ENCODE measurements at regions not wholly inside any gene's neighbourhood (a gene's known extent, or its start where the extent isn't known, plus 50 kb on each side); places are given as distances from the start of the nearest gene placed in this dataset.

GRCh38 chrX:4588056-4588455 is 874.6 kb upstream of the PRKX start:
- TF ChIP-seq SIN3A (IDR thresholded peaks at IDR 0.05; ENCODE audit: borderline replicate concordance, insufficient read depth, low read length), result no peak
- no peak for TF ChIP-seq REST (IDR thresholded peaks at IDR 0.05; ENCODE audit: insufficient read depth in 1 of 2, low read depth in 2 of 2, low read length in 2 of 2)
- TF ChIP-seq TAF1 (IDR thresholded peaks at IDR 0.05; ENCODE audit: borderline replicate concordance, insufficient read depth, low read length), result no peak
- TF ChIP-seq POLR2AphosphoS5 (IDR thresholded peaks at IDR 0.05; ENCODE audit: low read depth, low read length), result no peak
- TF ChIP-seq FOXP2 (optimal IDR thresholded peaks at IDR 0.05; ENCODE audit: borderline replicate concordance, extremely low read depth, extremely low read length, insufficient read depth), result no peak

Measured in PFSK-1 (cell line).